ENCODE measurements at regions not wholly inside any gene's neighbourhood (a gene's known extent, or its start where the extent isn't known, plus 50 kb on each side); places are given as distances from the start of the nearest gene placed in this dataset.

GRCh38 chr7:22676385-22676784 lies 50.6 kb upstream of the IL6 start:
- CTCF ChIA-PET, result no interaction called here
- H2AFZ ChIP-seq, result no peak overlapping the region
- no TSS peak for BruUV-seq (replicated peaks)
- H3K9me3 ChIP-seq (ENCODE audit: insufficient read depth, low read depth), result peaks cover 7% of the 10 kb centered on the region; the same call in 1 of the 2 replicates
- peaks cover 30% of the 10 kb centered on the region for H3K4me1 ChIP-seq (replicated peaks; ENCODE audit: insufficient read depth)
- H3K4me3 ChIP-seq, result no peak overlapping the region
- intact Hi-C loops (cut with micrococcal nuclease; ENCODE audit: unreplicated experiment), result no loop called here
- no peaks in the 10 kb centered on the region for H3K79me2 ChIP-seq (ENCODE audit: low read depth)
- POLR2A ChIA-PET (ENCODE audit: unreplicated experiment), result no interaction called here
- DNase-seq, result no peak
- no peak overlapping the region for H3K4me2 ChIP-seq
- TF ChIP-seq EZH2 (IDR thresholded peaks at IDR 0.05; ENCODE audit: low read depth) (no peak), CTCF (conservative IDR thresholded peaks at IDR 0.05) (no peak)
- no peaks in the 10 kb centered on the region for H4K20me1 ChIP-seq (ENCODE audit: insufficient read depth)
- H3K27me3 ChIP-seq (ENCODE audit: insufficient read depth, low read depth), result no peaks in the 10 kb centered on the region
- H3K36me3 ChIP-seq (ENCODE audit: low read depth), result no peaks in the 10 kb centered on the region
- no peak overlapping the region for H3K27ac ChIP-seq
- H3K9me2 ChIP-seq (ENCODE audit: insufficient read depth), result no peaks in the 10 kb centered on the region
- peaks cover 24% of the 10 kb centered on the region for H3F3A ChIP-seq (ENCODE audit: insufficient read depth, low read depth)

DNA sequence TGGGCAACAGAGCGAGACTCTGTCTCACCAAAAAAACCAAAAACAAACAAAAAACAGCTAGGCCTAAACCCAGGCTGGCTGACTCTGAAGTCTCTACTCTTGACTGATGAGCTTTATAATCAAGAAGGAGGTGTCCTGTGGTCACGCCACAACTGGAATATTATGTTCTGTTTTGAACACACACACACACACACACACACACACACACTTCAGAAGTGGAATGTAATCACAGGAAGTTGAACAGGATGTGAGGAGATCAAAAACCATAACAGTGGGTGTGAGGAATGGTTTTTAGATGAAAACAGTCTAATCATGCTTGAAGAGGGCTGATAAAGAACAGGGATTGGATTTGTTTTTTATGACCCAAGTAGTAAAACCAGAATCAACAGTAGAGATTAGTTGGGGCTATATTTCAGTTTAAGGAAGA lies 51.1 kb upstream of the IL6 start:
- no TSS peak for BruUV-seq (replicated peaks)
- Histone ChIP-seq H2AFZ (no peak overlapping the region), H3K79me2 (ENCODE audit: low read depth) (no peaks in the 10 kb centered on the region), H3K9me3 (ENCODE audit: insufficient read depth, low read depth) (peaks cover 7% of the 10 kb centered on the region; the same call in 1 of the 2 replicates), H3F3A (ENCODE audit: insufficient read depth, low read depth) (peaks cover 24% of the 10 kb centered on the region), H3K9me2 (ENCODE audit: insufficient read depth) (no peaks in the 10 kb centered on the region), H3K27me3 (ENCODE audit: insufficient read depth, low read depth) (no peaks in the 10 kb centered on the region), H3K27ac (no peak overlapping the region), H3K36me3 (ENCODE audit: low read depth) (no peaks in the 10 kb centered on the region), H4K20me1 (ENCODE audit: insufficient read depth) (no peaks in the 10 kb centered on the region), H3K4me2 (no peak overlapping the region), H3K4me3 (no peak overlapping the region), H3K4me1 (replicated peaks; ENCODE audit: insufficient read depth) (peaks cover 34% of the 10 kb centered on the region)
- CTCF ChIA-PET, result no interaction called here
- POLR2A ChIA-PET (ENCODE audit: unreplicated experiment), result no interaction called here
- TF ChIP-seq EZH2 (IDR thresholded peaks at IDR 0.05; ENCODE audit: low read depth), result no peak
- intact Hi-C loops (cut with micrococcal nuclease; ENCODE audit: unreplicated experiment), result no loop called here
- DNase-seq, result no peak

DNA sequence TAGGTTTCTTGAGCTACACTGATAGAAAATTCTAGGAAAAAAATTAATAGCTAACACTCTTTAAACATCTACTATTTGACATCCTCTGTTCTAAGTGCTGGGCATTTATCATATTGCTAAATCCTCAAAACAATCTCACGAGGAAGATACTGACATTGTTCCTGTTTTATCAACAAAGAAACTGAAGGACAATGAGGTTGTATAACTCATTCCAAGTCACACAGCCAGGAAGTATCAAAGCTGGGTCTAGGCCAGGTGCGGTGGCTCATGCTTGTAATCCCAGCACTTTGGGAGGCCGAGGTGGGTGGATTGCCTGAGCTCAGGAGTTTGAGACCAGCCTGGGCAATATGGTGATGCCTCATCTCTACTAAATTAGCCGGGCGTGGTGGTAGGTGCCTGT lies 51.6 kb upstream of the IL6 start:
- ChIA-PET POLR2A (ENCODE audit: unreplicated experiment) (no interaction called here), CTCF (interaction anchor here (0.7 kb wide), 1 partner anchor 46 kb away, joined by 7 read pairs; no protein-coding TSS in a partner anchor)
- intact Hi-C loops (cut with micrococcal nuclease; ENCODE audit: unreplicated experiment), result no loop called here
- Histone ChIP-seq H3K4me3 (no peak overlapping the region), H2AFZ (no peak overlapping the region), H3K4me2 (no peak overlapping the region), H3K4me1 (replicated peaks; ENCODE audit: insufficient read depth) (peaks cover 34% of the 10 kb centered on the region), H3F3A (ENCODE audit: insufficient read depth, low read depth) (peaks cover 24% of the 10 kb centered on the region), H3K36me3 (ENCODE audit: low read depth) (no peaks in the 10 kb centered on the region), H3K27me3 (ENCODE audit: insufficient read depth, low read depth) (no peaks in the 10 kb centered on the region), H4K20me1 (ENCODE audit: insufficient read depth) (no peaks in the 10 kb centered on the region), H3K9me3 (ENCODE audit: insufficient read depth, low read depth) (peaks cover 7% of the 10 kb centered on the region; the same call in 1 of the 2 replicates), H3K79me2 (ENCODE audit: low read depth) (no peaks in the 10 kb centered on the region), H3K9me2 (ENCODE audit: insufficient read depth) (no peaks in the 10 kb centered on the region), H3K27ac (no peak overlapping the region)
- BruUV-seq (replicated peaks), result no TSS peak
- TF ChIP-seq CTCF (conservative IDR thresholded peaks at IDR 0.05), result no peak
- TF ChIP-seq EZH2 (IDR thresholded peaks at IDR 0.05; ENCODE audit: low read depth), result no peak
- no peak for DNase-seq
